OCI-LY1 (cell line): ENCODE measurements at regions not wholly inside any gene's neighbourhood (a gene's known extent, or its start where the extent isn't known, plus 50 kb on each side); places are given as distances from the start of the nearest gene placed in this dataset.

Source experiments
- H2AFZ ChIP-seq: fragments of 200-600 bp; sonication (generic), shearing (Covaris generic); 2 replicates; pipeline ENCODE4 v1.6.0; 2014; ENCODE audit warnings: antibody characterized with exemption, mild to moderate bottlenecking, low read length
- H3F3A ChIP-seq: fragments of 200-600 bp; sonication (generic), shearing (Covaris generic); 2 replicates; pipeline ENCODE4 v1.6.0; 2014; ENCODE audit warnings: mild to moderate bottlenecking, antibody characterized with exemption, low read length, moderate library complexity; ENCODE audit not compliant: insufficient read depth
- H3K27ac ChIP-seq: fragments of 200-600 bp; sonication (generic); 2 replicates; pipeline ENCODE4 v1.5.1; 2014; ENCODE audit warnings: low read length, mixed run types, mild to moderate bottlenecking, low read depth; ENCODE audit not compliant: poor library complexity, severe bottlenecking
- H3K27me3 ChIP-seq: fragments of 200-600 bp; sonication (generic); 2 replicates; pipeline ENCODE4 v1.6.0; 2014; ENCODE audit warnings: antibody characterized with exemption, mild to moderate bottlenecking, low read length, moderate library complexity; ENCODE audit not compliant: insufficient read depth
- H3K36me3 ChIP-seq: fragments of 200-600 bp; sonication (generic); 2 replicates; pipeline ENCODE4 v1.6.1; 2014; ENCODE audit warnings: mild to moderate bottlenecking, antibody characterized with exemption, low read length, moderate library complexity, mixed read lengths; ENCODE audit not compliant: insufficient read depth
- H3K4me1 ChIP-seq: fragments of 200-600 bp; sonication (generic); 2 replicates; pipeline ENCODE4 v1.5.1; 2014; ENCODE audit warnings: mild to moderate bottlenecking, low read length, moderate library complexity; ENCODE audit not compliant: insufficient read depth, severe bottlenecking
- H3K4me2 ChIP-seq: fragments of 200-600 bp; sonication (generic), shearing (Covaris generic); 2 replicates; pipeline ENCODE4 v1.6.1; 2014; ENCODE audit warnings: low read length
- H3K4me3 ChIP-seq: fragments of 200-600 bp; sonication (generic); 2 replicates; pipeline ENCODE4 v1.5.1; 2014; ENCODE audit warnings: low read length, low read depth, mild to moderate bottlenecking, mixed read lengths; ENCODE audit not compliant: poor library complexity, severe bottlenecking
- H3K79me2 ChIP-seq: fragments of 200-600 bp; shearing (Covaris generic); 2 replicates; pipeline ENCODE4 v1.6.1; 2016; ENCODE audit warnings: mixed run types, low read length, mixed read lengths; ENCODE audit not compliant: insufficient read depth
- H3K9ac ChIP-seq: fragments of 200-600 bp; sonication (generic), shearing (Covaris generic); 2 replicates; pipeline ENCODE4 v1.6.1; 2014; ENCODE audit warnings: mild to moderate bottlenecking, low read length, mixed read lengths
- H3K9me2 ChIP-seq: fragments of 200-600 bp; sonication (generic), shearing (Covaris generic); 2 replicates; pipeline ENCODE4 v1.6.1; 2014; ENCODE audit warnings: low read depth, mild to moderate bottlenecking, low read length, mixed read lengths
- H3K9me3 ChIP-seq: fragments of 200-600 bp; shearing (Covaris generic); 2 replicates; pipeline ENCODE4 v1.6.1; 2014; ENCODE audit warnings: low read length, mixed read lengths
- H4K20me1 ChIP-seq: fragments of 200-600 bp; sonication (generic), shearing (Covaris generic); 2 replicates; pipeline ENCODE4 v1.6.0; 2016; ENCODE audit warnings: mild to moderate bottlenecking, low read length; ENCODE audit not compliant: insufficient read depth
- CTCF ChIP-seq: fragments of 200-600 bp; sonication (generic), shearing (Covaris generic); IDR thresholded peaks from 2 replicates; pipeline ENCODE4 v1.5.1; 2017; ENCODE audit warnings: mild to moderate bottlenecking, antibody characterized with exemption, low read length, moderate library complexity, mixed read lengths
- EZH2 ChIP-seq: fragments of 200-600 bp; sonication (generic), shearing (Covaris generic); IDR thresholded peaks from 2 replicates; pipeline ENCODE4 v1.8.0; 2017; ENCODE audit warnings: borderline replicate concordance, mixed run types, mild to moderate bottlenecking, antibody characterized with exemption, low read length, moderate library complexity, mixed read lengths

GRCh38 chr6:154895841-154896240 is 99.3 kb upstream of the TIAM2 start:
- no peak overlapping the region for H3K4me2 ChIP-seq
- TF ChIP-seq EZH2: no peak
- no peak for TF ChIP-seq CTCF
- no peak overlapping the region for H3K9ac ChIP-seq
- H3K27me3 ChIP-seq: no peaks in the 10 kb centered on the region
- H3K9me2 ChIP-seq: no peaks in the 10 kb centered on the region
- H4K20me1 ChIP-seq: no peaks in the 10 kb centered on the region
- no peaks in the 10 kb centered on the region for H3K79me2 ChIP-seq
- no peaks in the 10 kb centered on the region for H3K36me3 ChIP-seq
- H3K4me3 ChIP-seq: no peak overlapping the region
- no peak overlapping the region for H3K27ac ChIP-seq
- no peak overlapping the region for H2AFZ ChIP-seq
- H3K4me1 ChIP-seq: no peaks in the 10 kb centered on the region
- H3F3A ChIP-seq: no peaks in the 10 kb centered on the region
- H3K9me3 ChIP-seq: no peaks in the 10 kb centered on the region

DNA sequence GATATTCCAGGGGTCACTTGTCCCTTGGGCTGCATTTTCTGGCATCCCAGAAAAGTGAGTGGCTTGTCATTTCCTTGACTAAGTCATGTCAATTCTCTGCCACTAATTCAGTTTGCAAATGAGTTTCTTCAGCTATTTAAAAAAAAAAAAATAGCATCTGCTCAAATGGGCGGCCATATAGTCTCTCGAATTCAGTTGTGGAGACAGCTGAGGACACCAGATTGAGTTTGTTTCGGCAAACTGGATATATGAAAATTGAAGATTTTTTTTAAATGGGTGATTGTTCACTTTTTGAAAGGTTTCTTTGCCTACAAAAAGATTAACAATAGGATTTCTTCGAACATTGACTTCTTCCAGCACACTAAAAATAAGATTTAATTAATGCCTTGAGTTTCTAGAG is 96.3 kb upstream of the TIAM2 start:
- Histone ChIP-seq H3K9me2 (no peaks in the 10 kb centered on the region), H3K9me3 (no peaks in the 10 kb centered on the region), H3K36me3 (no peaks in the 10 kb centered on the region), H3K27ac (no peak overlapping the region), H4K20me1 (no peaks in the 10 kb centered on the region), H3F3A (no peaks in the 10 kb centered on the region), H3K9ac (no peak overlapping the region), H3K4me1 (no peaks in the 10 kb centered on the region), H3K4me3 (no peak overlapping the region), H3K4me2 (no peak overlapping the region), H3K27me3 (no peaks in the 10 kb centered on the region), H2AFZ (no peak overlapping the region), H3K79me2 (no peaks in the 10 kb centered on the region)
- TF ChIP-seq CTCF (no peak), EZH2 (no peak)

DNA sequence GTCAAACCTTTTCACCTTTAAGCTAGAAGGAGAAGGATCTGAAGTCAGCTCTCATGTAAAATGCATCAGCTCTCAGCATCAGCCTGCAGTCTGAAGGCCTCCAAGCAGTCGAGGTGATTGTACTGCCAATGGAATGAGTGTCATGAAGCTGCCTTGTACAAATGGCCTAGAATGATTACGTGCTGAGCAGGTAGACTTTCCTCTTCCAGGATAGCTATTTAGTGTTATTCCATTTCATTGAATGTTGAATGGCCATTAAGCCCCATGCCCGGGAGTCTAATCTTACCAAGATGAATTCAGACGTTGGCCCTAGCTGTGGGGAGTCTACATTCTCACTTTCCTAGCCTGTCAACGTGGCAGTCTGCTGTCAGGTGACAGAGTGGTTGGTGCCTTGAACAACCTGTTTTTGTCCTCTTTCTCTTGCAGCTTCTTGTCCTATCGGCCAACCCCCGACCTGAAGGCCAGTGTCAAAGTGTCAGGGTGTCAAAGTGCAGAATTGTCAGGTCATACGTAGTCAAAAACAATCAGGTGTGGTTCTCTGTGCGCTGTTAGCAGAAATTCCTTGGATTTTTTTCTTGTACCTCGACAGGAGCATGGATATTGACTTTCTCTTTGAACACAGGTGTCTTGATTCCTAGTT is 95.2 kb upstream of the TIAM2 start:
- TF ChIP-seq CTCF: no peak
- no peak for TF ChIP-seq EZH2

More for the DNA sequence above, 95.2 kb upstream of the TIAM2 start:
- H3K4me3 ChIP-seq: no peak overlapping the region
- no peak overlapping the region for H3K4me2 ChIP-seq
- H3K79me2 ChIP-seq: no peaks in the 10 kb centered on the region
- H3K36me3 ChIP-seq: no peaks in the 10 kb centered on the region
- no peaks in the 10 kb centered on the region for H3K9me3 ChIP-seq
- no peak overlapping the region for H2AFZ ChIP-seq
- no peak overlapping the region for H3K9ac ChIP-seq
- no peaks in the 10 kb centered on the region for H3K4me1 ChIP-seq
- H3K27me3 ChIP-seq: no peaks in the 10 kb centered on the region
- H3F3A ChIP-seq: no peaks in the 10 kb centered on the region
- no peak overlapping the region for H3K27ac ChIP-seq
- H3K9me2 ChIP-seq: no peaks in the 10 kb centered on the region
- H4K20me1 ChIP-seq: no peaks in the 10 kb centered on the region
